Thoracic aorta (tissue), 2 donors: ENCODE measurements at regions not wholly inside any gene's neighbourhood (a gene's known extent, or its start where the extent isn't known, plus 50 kb on each side); places are given as distances from the start of the nearest gene placed in this dataset.
A peak's percentile ranks its signal among the peaks of the same experiment; 100 is the strongest.
"Not testable (repeated sequence)": the region's sequence is repeated elsewhere in the genome, so short reads cannot be mapped to it uniquely, and the experiment has no call there.

Experiments
- ATAC-seq: fragments of 150-250 bp; one replicate; pipeline ENCODE4 v1.8.0; 2017; ENCODE audit warnings: low read depth; ENCODE audit not compliant: insufficient number of reproducible peaks, low FRiP score
- DNase-seq: peaks from one replicate; pipeline ENCODE4 v3.0.0-alpha.2; 2020; ENCODE audit warnings: low spot score
- H3K27ac ChIP-seq, 2 donors: fragments of 200-600 bp; sonication (generic); 1 replicate in 1 of 2; 2 replicates in 1 of 2; pipeline ENCODE4 v1.5.1; 2016; ENCODE audit warnings: mild to moderate bottlenecking in 2 of 2, moderate library complexity in 2 of 2
- H3K27me3 ChIP-seq: fragments of 200-600 bp; sonication (generic); replicated peaks from 2 replicates; pipeline ENCODE4 v1.6.0; 2016; ENCODE audit warnings: mild to moderate bottlenecking; ENCODE audit not compliant: insufficient read depth
- H3K36me3 ChIP-seq: fragments of 200-600 bp; sonication (generic); one replicate; pipeline ENCODE4 v1.5.1; 2016
- H3K4me1 ChIP-seq, 2 donors: fragments of 200-600 bp; sonication (generic); 1 replicate in 1 of 2; 2 replicates in 1 of 2; pipeline versions ENCODE4 v1.5.1 to v1.6.0; 2016; ENCODE audit warnings: low read depth in 2 of 2, mild to moderate bottlenecking in 1 of 2; ENCODE audit not compliant: control insufficient read depth in 1 of 2
- H3K4me3 ChIP-seq: fragments of 200-600 bp; sonication (generic); 2 replicates; pipeline ENCODE4 v1.5.1; 2016; ENCODE audit warnings: mild to moderate bottlenecking
- H3K9me3 ChIP-seq: fragments of 200-600 bp; sonication (generic); 2 replicates; pipeline ENCODE4 v1.5.1; 2016
- CTCF ChIP-seq: fragments of 200-600 bp; sonication (generic); IDR thresholded peaks from one replicate; pipeline ENCODE4 v1.5.1; 2019; ENCODE audit warnings: antibody characterized with exemption

GRCh38 chr5:32909207-32909606, 198.1 kb downstream of the NPR3 start:
- ATAC-seq (no peak), DNase-seq (no peak)
- Histone ChIP-seq H3K4me1 (no peaks in the 10 kb centered on the region), H3K9me3 (no peaks in the 10 kb centered on the region), H3K36me3 (no peaks in the 10 kb centered on the region), H3K27ac (no peak overlapping the region), H3K27me3 (no peaks in the 10 kb centered on the region), H3K4me3 (no peak overlapping the region)
- no peak for TF ChIP-seq CTCF

- H3K27me3 ChIP-seq = no peaks in the 10 kb centered on the region
- no peaks in the 10 kb centered on the region for H3K36me3 ChIP-seq
- ATAC-seq (no peak), DNase-seq (no peak)
- TF ChIP-seq CTCF = peak; percentile 63
- H3K4me1 ChIP-seq = no peaks in the 10 kb centered on the region
- H3K4me3 ChIP-seq = no peak overlapping the region
- H3K9me3 ChIP-seq = no peaks in the 10 kb centered on the region
- H3K27ac ChIP-seq = no peak overlapping the region
Observed at GRCh38 chr5:32916648-32917047, 205.5 kb downstream of the NPR3 start.

GRCh38 chr5:32928761-32929160, 217.6 kb downstream of the NPR3 start:
- H3K27ac ChIP-seq = no peak overlapping the region
- ATAC-seq (no peak), DNase-seq (no peak)
- no peak overlapping the region for H3K4me3 ChIP-seq
- H3K9me3 ChIP-seq = no peaks in the 10 kb centered on the region
- H3K36me3 ChIP-seq = no peaks in the 10 kb centered on the region
- TF ChIP-seq CTCF = no peak
- peaks cover 0 to 10% of the 10 kb centered on the region in 2 donors for H3K4me1 ChIP-seq
- no peaks in the 10 kb centered on the region for H3K27me3 ChIP-seq

GRCh38 chr5:32931438-32931837, 220.3 kb downstream of the NPR3 start:
- H3K27me3 ChIP-seq, ATAC-seq, DNase-seq, H3K4me1 ChIP-seq, H3K4me3 ChIP-seq, H3K36me3 ChIP-seq, H3K9me3 ChIP-seq, H3K27ac ChIP-seq: not testable (repeated sequence)

- H3K27ac ChIP-seq = no peak overlapping the region
- no peaks in the 10 kb centered on the region for H3K36me3 ChIP-seq
- H3K27me3 ChIP-seq = no peaks in the 10 kb centered on the region
- ATAC-seq (no peak), DNase-seq (no peak)
- H3K4me3 ChIP-seq = no peak overlapping the region
- H3K4me1 ChIP-seq = peaks cover 0 to 10% of the 10 kb centered on the region in 2 donors
- H3K9me3 ChIP-seq = no peaks in the 10 kb centered on the region
- TF ChIP-seq CTCF = no peak
Observed at GRCh38 chr5:32932241-32932935, 221.3 kb downstream of the NPR3 start.

- H3K27me3 ChIP-seq = no peaks in the 10 kb centered on the region
- DNase-seq = no peak
- TF ChIP-seq CTCF = no peak
- H3K27ac ChIP-seq = no peak overlapping the region
- no peaks in the 10 kb centered on the region for H3K36me3 ChIP-seq
- H3K9me3 ChIP-seq = no peaks in the 10 kb centered on the region
- H3K4me1 ChIP-seq = peaks cover 0 to 10% of the 10 kb centered on the region in 2 donors
- no peak overlapping the region for H3K4me3 ChIP-seq
- no peak for ATAC-seq
Observed at GRCh38 chr5:32933692-32934091, 222.6 kb downstream of the NPR3 start.
